Embryonic facial prominence (tissue), 1 donor: ENCODE measurements at regions not wholly inside any gene's neighbourhood (a gene's known extent, or its start where the extent isn't known, plus 50 kb on each side); places are given as distances from the start of the nearest gene placed in this dataset.
"Not testable (repeated sequence)": the region's sequence is repeated elsewhere in the genome, so short reads cannot be mapped to it uniquely, and the experiment has no call there.

Experiments
- DNase-seq: peaks from one replicate; pipeline ENCODE4 v3.0.0-alpha.2; 2016; ENCODE audit errors: extremely low spot score

DNA sequence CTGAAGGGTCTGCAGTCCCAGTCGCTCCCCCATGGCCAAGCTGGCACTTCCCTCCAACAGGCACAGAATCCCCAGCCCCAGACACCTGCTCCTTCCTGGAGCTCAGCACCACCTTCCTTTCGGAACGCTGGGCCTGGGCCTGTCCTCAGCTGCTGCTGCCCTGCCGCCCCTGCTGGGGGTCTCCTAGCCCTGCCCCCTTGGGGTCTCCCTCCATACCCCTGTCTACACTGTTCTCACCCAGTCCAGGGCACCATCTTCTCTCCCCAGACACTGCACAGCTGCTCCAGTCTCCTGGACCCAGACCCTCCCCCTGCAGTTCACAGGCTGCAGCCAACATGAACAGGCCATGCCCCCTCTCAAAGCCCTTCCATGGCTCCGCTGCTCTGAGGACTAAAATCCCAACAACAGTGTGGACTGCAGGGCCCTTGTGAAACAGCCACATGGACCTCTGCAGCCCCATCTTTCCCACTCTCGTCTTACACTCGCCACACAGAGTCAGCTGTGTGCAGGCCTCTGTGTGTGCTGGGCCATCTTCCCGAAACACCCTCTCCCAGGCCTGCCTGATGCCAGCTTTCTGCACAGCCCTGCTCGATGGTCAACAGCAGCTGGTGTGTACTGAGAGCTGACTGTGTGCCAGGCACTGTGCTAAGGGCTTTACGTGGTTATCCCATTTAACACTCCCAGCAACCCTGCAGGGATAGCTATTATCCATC, 361.3 kb downstream of the MATN1 start:
- not testable (repeated sequence) for DNase-seq

DNA sequence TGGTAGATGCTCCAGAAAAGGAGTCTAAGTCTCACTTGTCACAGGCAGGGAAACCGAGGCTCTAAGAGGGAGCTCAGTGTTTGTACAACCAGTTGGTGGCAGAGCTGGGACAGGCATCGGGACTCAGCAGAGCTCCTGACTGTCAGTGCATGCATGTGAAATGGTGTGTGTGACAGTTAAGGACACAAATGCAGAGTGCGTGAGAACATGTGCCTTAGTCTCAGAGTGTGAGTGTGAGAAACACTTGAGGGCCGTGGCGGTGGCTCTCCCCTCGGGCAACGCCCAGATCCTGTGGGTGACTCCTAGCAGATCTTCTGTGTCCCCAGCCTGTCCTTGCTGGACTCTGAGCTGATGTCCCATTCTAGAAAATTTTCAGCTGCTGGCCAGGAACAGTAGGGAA, 362.6 kb downstream of the MATN1 start:
- DNase-seq = no peak

DNA sequence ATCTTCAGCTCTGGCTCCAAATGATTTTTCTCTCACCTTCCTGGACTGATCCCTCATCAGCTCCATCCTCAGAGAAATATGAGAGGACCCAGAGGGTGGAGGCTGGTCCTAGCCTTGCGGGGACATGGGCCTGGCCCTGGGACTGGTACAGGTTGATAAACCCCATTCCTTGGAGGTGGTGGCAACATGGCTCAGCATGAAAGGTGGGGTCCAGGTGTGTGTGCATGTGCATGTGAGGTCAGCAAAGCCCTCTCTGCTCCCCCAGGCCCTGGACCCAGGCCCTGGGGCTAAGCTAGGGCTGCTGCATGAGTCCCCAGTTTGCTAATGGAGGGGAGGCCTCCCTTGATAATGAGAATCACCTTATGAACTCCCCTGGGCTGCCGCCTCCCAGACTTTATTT, 363.1 kb downstream of the MATN1 start:
- DNase-seq = no peak

DNA sequence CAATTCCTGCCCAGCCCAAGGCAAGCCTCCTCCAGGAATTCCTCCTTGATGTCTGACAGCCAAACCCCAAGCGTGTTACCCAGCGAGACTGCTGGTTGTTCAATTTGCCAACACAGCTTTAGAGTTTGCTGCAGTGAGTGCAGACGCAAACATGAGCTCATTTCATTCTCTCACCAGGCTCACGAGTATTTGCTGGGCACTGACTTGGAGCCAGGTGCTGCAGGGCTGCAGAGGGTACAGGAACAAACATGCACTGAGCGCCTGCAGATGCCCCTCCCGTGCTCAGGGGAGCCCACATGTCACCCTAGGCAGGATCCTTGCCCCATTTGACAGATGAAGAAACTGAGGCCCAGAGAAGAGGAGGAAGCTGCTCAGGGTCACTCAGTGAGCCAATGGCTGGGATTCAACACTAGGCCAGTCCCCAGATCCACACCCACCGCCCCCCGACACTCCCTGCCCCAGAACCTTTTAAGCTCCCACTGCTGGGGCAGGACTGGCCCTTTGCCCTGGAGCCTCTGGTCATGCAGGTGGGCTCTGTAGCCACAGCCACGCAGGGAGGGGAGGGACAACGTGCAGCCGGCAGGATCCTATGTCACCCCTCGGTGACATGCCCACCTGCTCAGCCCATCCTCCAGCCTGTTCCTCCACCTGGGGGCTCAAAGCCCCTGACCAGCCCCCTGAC, 363.7 kb downstream of the MATN1 start:
- DNase-seq = no peak

DNA sequence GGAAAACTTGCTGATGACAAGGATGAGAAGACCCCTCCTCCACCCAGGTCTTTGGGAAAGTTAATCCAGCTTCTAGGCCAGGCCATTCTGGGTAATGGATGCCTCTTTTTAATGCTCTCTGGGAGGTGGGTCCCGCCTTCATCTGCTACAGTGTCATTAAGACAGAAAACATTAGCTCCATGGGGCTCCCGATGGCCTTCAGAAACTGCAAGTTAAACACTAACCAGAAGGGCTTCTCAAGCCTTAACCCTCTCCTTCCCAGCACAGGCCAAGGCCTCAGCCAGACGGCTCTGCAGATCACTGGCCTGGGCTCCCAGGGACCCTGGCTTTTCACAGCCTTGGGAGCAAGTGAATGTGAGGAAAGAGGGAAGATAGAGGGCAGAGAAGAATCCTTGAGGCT, 364.9 kb downstream of the MATN1 start:
- no peak for DNase-seq

DNA sequence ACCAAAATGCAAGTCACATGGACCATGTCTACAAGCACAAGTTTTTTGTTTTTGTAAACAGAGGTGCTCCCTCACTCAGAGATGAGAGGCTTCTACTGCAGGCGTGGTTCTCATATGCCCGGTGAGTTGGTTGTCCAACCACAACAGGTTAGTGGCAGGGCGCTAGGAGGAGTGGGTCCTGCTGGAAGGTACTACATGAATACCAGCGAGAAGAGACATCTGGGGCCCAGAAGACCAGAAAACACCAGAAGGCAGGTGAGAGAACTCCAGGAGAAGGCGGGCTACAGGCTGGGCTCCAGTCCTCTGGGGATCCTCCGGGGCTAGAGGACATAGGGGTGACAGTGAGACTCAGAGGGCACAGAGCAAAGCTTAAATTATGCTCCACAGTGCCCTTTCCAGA, 366.5 kb downstream of the MATN1 start:
- DNase-seq = no peak

DNA sequence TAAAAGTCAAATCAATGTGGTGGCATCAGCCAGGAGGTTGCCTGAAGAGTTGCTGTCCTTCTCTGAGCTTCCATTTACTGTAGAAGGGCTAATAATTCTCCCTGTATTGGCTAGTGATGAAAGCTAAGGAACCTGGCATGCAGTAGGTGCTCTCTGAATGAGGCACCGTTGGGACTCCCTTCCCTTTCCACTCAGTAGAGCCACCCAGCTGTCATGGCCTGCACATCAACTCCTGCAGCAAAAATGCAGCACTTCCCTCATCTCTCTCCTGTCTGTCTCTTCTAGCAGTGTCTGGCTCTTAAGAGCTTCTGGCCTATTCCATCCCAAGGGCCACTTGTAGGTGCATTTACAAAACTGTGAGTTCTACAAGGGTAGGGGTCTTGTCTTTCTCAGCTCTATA, 369.0 kb downstream of the MATN1 start:
- DNase-seq = no peak

DNA sequence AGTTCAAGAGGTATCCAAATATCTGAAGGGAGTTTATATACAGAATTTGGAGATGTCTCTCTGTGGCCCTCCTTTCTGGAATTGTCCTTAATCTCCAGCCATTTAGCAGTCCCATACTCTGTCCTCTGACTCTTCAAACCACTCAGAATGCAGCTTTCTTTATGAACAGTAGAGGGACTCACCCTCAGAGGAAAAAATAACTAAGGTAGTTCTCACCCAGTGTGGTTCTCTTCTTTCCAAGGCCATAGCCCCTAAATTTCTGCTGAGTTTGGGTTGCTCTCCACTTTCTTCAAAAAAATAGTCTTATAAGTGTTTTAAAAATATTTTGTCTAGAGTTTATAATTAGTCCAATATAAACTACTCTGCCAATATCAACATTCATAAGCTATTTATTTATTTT, 369.7 kb downstream of the MATN1 start:
- no peak for DNase-seq

DNA sequence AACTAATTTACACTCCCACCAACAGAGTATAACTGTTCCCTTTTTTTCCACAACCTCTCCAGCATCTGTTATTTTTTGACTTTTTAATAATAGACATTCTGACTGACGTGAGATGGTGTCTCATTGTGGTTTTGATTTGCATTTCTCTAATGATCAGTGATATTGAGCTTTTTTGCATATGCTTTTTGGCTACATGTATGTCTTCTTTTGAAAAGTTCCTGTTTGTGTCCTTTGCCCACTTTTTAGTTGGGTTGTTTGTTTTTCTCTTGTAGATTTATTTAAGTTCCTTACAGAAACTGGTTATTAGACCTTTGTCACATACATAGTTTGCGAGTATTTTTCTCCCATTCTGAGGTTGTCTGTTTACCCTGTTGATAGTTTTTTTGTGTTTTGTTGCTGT, 375.2 kb downstream of the MATN1 start:
- no peak for DNase-seq

DNA sequence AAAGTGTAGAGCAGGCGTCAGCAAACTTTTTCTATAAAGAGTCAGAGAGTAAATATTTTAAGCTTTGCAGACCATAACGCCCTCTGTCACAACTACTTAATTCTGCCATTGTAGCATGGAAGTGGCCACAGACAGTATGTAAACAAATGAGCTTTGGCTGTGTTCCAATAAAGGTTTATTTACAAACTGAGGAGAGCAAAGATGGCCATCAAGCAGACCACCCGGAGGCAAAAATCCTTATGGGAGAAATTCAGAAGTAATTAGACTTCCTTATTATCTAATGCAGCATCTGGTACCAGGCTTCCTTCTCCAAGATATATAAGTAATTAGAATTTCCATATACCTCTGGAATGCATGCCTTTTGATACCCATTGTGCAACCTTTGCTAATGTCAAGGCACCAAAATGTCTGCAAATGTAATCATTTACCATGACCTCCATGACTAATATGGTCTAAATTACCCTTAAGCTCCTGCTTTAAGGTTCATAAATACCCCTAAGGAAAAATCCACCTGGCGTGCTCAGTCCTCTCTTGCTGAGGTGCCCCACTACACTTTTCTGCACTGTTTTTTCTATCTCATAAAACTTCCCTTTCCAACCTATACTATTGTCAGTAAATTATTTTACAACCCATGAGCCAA, 377.8 kb downstream of the MATN1 start:
- DNase-seq = no peak

DNA sequence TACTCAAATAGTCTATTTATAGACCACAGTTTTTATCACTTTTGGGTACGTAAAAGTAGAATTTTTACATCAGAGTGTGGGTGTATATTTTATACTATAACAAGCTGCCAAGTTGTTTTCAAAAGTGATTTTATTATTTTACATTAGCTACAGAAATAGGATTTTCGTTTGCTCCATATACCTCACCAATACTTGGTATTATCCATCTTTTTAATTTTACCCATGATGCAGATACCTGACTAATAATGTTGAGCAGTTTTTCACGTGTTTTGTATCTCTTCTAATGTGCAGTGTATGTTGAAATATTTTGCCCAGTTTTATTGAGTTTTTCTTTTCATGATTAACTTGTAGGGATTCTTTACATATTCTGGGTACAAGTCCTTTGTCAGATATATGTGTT, 379.8 kb downstream of the MATN1 start:
- DNase-seq = no peak

DNA sequence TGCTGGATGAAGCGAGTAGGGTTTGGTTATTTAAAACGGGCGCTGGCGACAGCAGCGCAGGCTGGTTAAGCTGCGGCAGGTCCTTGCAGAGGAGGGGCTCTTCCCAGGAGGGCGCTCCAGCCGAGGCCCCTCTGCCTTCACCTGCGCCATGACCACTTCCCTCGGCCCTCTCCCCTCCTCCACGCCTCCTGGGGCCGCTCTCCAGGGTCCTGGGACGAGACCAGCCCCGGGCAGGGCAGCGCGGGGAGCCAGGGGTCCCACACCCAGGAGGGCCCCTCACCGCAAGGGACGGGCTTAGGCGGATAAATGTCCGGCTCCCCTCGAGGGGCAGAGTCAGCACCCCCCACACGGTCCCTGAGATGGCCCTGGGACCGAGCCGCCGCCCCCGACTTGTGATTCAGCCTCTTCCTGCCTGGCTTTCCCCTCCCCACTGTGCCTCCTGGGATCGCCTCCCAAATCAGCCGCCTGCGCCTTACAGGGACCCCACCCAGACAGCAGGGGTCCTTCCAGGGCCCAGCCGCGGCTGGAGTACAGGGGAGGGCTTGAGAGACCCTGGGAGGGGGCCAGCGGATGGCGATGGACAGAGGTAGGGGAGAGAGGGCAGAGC, 380.7 kb downstream of the MATN1 start:
- DNase-seq = no peak

DNA sequence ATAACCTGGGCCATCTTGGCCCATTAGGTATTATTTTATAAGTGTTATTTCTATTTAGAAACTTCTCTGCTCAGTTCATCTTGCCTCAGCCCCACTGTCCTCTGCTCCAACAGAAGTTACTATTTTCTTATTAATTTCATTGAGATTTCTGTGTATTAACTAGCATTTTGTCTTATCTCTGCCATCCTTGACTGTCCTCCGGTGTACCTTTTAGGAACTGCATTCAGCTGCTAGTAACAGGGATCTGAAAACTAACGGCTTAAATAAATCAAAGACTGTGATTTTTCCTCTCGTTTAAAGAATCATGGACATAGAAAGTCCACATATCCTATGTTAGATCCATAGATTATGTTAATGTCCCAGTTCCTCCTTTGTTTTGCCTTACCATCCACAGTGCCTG, 382.5 kb downstream of the MATN1 start:
- no peak for DNase-seq

DNA sequence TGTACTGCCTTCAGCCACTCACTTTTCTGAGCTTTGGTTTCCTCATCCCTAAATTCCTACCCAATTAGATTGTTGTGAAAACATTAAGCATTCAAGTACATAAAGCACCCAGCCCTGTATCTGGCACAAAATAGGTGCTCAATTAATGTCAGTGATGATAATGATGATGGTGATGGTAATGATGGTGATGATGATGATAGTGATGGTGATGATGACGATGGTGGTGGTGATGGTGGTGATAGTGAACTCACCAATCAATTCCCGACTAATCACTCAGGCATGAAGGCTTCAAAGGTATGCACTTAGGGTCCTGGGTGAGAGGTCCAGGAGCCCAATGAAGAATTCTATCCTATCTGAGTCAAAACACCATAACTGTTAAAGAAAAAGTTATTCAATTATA, 383.5 kb downstream of the MATN1 start:
- DNase-seq = no peak

DNA sequence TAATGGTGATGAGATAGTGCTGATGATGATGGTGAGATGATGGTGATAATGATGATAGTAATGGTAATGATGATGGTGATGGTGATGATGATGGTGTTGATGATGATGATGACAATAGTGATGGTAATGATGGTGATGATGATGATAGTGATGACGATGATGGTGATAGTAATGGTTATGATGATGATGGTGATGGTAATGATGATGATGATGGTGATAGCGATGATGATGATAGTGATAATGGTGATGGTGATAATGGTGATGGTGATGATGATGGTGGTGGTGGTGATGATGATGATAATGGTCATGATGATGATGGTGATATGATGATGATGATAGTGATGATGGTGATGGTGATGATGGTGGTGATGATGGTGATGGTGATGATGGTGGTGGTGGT, 384.6 kb downstream of the MATN1 start:
- no peak for DNase-seq

DNA sequence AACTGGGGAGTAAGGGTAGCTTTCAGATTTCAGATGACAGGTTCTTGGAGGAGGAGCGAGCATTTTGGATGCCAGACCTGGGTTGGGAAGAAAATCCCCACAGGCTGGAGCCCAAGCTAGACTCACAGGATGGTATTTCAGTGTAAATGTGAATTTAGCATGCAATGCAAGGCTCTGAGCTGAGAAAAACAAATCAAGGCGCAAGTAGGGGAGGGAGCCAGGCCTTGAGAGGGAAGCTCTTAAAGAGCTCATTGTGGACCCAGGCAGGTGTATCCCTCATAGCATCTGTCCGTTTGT, 386.1 kb downstream of the MATN1 start:
- DNase-seq = no peak

DNA sequence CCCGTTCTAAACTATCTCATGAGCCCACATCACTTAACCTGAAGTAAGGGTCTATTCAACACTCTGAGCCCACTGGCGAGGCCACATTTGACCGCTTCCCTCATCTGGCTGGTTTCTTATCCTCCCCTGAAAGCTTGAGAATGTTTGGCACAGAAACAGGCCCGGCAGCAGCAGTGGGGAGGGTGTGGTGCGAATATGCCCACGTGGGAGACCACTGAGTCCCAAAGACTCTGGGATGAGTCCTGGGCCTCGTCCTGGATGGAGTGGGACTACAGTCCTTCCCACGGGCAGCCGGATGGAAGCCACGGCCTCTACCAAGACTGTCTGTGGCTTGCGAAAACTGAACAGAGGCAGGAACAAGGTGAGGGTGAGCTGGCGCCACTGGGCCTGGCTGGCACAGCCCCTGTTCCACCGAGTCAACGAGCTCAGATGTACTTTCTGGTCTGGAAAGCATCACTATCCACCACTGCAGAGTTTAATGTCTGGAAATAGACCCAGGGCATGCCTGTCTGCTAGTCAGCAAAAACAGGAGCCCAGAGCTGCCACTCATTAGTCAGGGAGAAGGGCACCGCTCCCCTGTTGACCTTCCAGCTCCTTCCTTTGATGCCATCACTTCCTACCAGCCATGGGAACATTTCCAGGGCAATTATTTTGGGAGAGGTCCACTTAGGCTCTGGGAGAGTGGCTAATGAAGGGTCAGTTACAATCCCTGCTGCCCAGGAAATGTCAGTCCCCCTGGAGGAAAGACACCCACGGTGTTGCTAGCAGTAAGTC, 386.6 kb downstream of the MATN1 start:
- no peak for DNase-seq

DNA sequence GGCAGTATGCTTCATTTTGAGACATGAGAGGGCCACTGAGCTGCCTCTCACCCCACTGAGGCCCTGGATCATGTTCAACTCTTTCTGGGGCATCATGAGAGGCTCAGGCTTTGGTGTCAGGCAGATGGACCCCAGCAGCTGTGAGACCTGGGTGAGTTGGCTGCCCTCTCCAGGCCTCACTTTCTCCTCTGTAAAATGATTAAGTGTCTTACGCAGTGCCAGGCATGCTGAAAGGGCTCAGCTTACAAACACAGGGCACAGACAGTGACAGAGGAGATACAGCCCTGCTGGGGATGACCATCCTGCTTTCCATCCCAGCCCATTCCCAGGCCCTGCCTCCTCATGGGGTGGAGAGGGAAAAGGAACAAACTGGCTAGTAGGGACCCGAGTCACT, 387.4 kb downstream of the MATN1 start:
- no peak for DNase-seq

DNA sequence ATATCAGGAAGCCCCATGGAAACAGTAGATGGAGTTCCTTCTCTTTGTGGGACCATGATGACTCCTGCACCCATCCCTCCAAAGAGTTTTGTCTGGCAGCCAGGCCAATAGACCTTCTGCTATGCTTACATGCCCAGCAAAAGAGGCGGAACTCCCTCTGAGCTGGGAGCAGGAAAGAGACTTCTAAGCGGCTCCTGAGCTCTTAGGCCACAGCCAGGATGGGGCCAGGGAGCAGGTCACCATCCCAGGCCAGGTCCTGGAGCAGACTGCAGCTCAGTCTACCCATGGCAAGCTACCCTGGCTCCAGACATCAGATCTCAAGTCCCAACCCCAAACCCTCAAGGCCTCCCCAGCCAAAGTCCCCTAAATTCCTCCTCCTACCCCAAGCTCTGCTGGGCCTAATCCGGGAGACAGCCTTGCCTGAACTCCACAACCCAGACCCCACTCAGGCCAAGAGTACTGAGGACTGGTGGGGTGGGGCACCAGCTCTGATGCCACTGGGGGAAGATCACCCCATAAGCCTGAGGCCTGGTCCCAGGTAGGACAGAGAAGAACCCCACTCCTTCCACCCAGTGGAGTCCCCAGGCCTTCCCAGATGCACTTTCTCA, 387.9 kb downstream of the MATN1 start:
- no peak for DNase-seq

DNA sequence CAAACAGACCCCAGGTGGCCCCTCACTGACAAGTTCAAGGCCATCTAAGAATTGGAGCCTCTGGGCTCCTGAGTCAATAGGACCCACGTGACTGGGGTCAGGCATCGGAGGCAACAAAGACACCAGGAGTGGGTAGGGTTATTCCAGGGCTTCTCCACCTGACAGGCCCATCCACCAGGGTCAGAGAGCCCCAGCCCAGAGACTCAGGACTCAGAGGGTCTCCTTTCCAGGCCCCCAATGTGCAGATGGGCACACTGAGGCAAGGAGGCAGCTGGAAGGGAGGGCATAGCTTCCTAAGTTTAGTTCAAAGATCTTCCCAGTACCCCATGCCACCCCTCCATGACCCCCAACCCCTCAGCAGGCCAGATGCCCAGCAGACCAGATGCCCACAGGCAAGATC, 388.6 kb downstream of the MATN1 start:
- no peak for DNase-seq

DNA sequence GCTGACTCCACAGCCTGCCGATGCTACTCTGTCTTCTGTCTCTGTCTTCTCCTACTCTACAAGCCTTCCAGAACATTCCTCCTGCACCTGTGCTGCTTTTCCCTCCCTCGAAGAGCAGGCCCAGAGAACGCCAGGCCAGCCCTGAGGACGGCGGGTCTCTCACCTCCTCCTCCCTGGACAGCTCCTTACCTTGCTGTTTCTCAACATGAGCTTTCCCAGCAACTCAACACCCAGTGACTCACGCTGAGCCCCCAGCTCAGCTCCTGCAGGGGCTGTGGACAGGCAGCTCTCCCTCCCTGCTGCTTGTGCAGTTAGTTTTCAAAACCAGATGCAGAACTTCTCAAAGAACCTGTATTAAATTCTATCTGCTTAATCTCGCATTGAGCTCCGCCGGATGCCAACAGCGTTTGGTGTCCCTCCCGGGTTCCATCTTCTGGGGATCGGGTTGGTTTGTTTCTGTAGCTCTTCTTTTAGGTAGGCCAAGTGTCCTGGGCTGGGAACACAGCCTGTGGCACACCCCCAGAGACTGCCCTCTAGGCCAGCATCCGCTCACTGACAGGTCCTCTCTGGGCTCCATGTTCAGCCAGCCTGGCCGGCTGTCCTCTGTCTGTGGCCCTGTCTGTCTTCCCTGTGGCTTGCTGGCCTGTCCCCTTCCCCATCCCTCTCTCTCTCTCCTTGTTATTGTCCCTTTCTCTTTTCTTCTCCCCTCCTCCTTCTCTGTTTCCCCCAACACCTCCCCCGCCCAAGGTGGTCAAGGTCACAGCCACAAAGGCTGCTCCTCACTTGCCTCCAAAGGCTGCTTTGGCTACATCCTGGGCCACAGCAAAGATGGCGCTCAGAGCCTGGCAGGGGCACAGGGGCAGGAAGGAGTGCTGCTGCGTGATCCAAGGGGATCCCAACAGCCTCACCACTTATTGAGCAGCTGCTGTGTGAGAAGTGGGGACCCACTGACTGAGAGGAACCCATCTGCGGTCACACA, 391.0 kb downstream of the MATN1 start:
- no peak for DNase-seq
